Suppressor macrophage treated with lipopolysaccharide for 4 hours (primary cell): ENCODE measurements at regions not wholly inside any gene's neighbourhood (a gene's known extent, or its start where the extent isn't known, plus 50 kb on each side); places are given as distances from the start of the nearest gene placed in this dataset.

Experiments
- DNase-seq: peaks from one replicate; pipeline ENCODE4 v3.0.0-alpha.2; 2020

DNA sequence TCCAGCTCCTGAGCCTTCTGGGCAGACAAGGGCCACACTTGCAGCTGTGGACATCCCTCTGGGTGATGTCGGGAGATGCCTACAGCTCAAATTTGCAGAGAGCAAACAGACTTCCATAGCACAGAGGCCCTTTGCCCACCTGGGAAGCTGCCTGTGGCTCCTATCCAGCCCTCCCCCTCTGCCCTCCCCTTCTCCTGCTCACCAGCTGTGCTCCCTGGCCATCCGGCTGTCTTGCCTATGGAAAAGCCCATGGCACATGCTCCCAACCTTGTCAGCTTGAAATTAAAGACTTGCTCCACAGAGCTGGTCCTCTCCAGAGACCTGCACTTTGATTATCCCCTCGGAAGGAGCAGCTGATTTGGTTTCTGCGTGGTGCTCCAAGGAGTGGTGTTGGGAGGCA lies 118.9 kb upstream of the NECTIN1 start:
- DNase-seq: no peak

- no peak for DNase-seq
Observed at GRCh38 chr11:119846374-119846773, 117.4 kb upstream of the NECTIN1 start.

DNA sequence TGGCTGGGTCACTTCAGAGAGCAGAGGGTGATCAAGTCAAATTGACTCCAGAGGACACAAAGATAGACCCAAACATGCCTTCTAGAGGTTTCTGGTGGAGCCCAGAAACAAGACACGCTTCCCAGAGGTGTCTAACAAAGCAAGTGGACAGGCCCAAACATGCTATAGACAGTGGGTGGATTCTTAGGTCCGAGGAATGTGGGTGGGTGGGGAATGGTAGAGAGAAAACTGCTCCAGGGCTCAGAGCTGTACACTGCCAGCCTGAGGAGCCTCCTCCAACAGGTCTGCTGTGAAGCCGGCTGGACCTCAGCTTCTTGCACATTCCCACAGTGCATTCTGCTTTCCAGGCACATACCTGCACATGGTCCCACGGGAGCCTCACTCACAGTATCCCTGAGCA lies 116.8 kb upstream of the NECTIN1 start:
- DNase-seq: no peak

- no peak for DNase-seq
Observed at GRCh38 chr11:119845305-119845704, 116.3 kb upstream of the NECTIN1 start.

DNA sequence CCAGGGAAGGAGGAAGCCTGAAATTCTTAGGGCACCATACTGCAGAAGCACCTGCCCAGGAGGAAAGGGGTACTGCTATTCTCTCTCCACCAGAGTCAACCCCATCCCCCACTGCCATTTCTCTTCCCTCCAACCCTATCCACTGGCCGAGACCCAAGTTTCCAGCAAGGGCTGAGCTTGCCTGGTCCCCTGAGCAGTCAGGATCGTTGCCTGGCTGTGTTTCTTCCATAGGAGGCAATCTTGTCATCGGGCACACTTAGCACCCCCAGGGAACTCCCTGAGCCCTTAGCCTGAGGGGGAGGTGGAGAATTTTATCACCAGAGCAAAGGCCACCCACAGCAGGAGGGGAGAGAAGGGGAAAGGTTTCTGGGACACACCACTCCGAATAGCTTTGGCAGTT lies 115.8 kb upstream of the NECTIN1 start:
- no peak for DNase-seq

- no peak for DNase-seq
Observed at GRCh38 chr11:119843877-119844276, 114.9 kb upstream of the NECTIN1 start.

- DNase-seq: no peak
Observed at GRCh38 chr11:119842731-119843130, 113.7 kb upstream of the NECTIN1 start.

GRCh38 chr11:119839476-119840133 lies 110.6 kb upstream of the NECTIN1 start:
- no peak for DNase-seq

DNA sequence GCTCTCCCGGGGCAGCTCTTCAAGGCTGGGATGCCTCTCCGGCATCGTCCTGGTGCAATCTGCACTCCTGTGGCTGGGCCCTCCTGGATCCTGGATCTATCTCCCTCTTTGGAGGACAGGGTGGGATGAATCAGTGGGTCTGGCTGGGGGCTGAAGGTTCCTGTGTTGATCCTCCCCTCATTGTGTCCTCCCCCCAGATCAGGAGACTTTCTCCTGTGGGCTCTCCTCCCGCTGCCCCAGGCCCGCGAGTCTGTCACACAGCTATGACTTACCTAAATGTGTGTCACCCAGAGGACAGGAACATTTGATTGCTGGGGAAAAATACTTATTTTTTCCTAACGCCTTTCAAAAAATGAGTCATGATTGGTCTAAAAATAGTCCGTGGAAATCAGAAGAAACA lies 106.8 kb upstream of the NECTIN1 start:
- DNase-seq: no peak

DNA sequence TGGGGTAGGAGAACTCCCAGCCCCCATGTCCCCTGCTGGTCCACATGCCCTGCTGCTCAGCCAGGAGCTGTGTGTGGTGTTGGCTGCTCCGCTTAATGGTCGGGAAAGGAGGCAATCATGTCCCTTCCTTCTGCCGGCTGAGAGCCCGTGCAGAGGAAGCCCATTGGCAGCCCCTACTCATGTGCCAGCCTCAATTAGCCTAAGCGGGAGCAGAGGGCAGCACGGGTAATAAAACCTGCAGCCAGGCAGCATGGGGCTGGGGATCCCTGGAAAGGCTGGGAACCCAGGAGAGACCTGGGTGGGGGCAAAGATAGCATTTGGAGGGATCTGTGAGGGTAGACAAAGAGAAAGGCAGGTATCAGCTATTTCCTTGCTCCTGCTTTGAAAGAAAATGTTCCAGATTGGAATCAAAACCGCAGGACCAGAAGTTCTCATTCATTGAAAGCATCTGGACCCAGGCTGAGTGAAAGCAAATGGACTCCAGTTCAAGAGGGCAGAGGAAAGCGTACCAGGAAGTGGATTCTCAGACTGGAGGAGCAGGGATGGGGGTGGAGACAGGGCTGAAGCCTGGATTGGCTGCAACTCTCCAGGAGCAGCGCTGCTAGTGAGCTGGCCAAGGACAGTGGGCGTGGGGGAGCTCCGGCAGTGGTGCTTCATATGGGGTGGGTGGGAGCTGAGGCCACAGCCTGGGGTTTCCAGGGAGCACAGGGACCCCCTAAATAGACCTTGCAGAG lies 103.4 kb upstream of the NECTIN1 start:
- DNase-seq: no peak

DNA sequence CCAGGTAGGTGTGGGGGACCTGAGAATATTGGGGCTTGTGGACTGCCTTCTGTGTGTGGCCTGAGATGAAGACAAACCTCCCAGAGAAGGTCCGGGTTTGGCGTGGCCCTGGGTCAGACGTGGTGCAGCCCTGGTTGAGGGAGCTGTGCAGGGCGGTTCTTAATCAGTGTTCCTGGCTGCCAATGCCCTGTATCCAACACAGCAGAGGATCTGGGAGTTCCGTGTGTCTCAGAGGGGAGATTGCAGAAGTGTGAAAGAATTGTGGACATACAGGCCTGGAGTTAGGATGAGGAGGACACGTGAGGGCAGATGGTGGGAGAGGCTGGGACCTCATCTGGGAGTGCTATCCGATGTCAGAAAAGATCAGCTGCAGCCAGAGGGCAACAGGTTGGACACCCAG lies 102.0 kb upstream of the NECTIN1 start:
- DNase-seq: no peak

DNA sequence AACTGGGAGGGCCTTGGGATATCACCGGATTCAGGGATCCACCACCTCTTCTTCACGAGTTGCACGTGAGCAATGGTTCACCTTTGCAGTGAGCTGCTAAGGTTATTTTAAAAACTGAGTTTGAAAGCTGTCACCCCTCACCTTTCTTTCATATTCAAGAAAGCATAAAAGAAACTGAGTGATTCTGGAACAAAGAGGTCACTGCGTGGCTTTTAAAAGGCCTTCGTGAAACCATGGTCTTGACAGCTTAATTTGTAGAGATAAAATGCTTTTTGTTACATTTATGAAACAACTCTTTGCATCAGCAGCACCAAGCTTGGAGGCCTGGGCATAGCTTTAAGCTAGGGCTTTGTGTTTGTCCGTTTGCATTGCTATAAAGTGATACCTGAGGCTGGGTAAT lies 101.4 kb upstream of the NECTIN1 start:
- DNase-seq: no peak

- no peak for DNase-seq
Observed at GRCh38 chr11:119829402-119829801, 100.4 kb upstream of the NECTIN1 start.

DNA sequence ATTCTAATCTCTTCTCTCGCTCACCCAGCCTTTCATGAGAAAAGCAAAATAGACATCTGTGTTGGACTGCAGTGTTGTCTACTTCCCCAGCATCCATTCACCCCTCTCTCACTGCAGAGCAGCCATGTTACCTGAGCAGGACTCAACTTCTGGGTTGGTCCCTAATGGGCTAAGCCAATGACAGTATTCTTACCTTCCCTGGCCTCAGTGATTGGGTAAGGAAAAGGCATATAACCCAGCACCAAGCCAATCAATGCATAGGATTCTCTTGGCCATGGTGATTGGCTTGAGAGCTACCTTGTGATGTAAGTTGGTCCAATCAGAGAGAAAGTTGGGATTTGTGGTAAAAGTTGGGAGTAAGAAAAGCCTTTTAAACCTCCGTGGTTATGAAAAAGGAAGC lies 99.8 kb upstream of the NECTIN1 start:
- no peak for DNase-seq

DNA sequence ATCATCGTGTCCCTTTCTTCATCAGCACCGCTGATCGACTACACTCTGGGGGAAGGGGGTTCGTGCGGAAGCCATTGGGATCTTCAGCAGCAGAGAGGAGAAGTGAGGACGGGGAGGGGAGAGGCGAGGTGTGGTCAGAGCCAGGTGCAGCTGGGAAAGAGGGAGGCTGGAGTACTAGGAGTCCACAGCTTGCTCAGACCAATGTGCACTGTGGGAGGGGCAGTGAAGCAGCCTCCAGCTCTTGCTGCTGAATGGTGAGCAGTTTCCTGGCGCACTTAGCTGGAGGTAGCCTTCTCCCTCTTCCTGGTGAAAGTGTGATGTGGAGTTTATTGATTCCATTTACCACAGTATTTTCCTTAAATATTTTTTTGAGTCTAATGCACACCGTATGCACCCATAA lies 99.0 kb upstream of the NECTIN1 start:
- DNase-seq: no peak

DNA sequence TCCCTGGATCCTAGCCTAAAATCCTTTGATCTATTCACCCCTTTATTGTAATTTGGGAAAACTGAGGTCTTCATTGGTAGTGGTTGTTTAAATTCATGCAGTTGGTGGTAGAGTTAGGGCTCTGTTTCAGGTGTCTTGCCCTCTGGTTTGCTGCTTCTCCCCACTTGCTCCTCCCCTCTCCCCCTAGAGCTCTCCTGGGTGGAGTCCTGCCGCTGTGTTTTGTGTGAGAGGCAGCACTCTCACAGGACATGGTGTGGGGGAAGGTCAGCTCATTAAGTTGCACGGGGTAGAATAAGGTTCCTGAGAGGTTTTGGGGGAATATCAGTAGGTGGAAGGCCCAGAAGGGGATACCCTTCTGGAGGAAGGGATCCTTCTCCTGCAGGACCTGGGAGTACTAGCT lies 98.1 kb upstream of the NECTIN1 start:
- DNase-seq: no peak

GRCh38 chr11:119823077-119823476 lies 94.1 kb upstream of the NECTIN1 start:
- DNase-seq: no peak

DNA sequence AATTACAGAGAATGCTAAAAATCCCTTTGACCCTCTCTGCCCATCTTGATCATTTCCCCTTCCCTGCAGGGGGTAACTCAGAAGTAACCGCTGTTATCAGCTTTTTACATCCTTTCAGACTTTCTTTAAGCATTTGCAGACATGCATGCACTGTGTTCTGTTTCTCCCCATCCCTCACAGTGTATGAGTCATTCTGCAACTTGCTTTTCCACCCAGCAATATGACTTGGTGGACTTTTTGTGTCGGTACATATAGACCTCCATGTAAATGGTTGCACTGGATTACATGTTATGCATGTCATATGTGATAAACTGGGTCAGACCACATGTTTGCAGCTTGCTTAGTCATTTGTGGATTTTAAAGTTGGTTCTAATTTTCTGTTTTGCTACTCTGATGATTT lies 87.7 kb upstream of the NECTIN1 start:
- no peak for DNase-seq

GRCh38 chr11:119814766-119815165 lies 85.8 kb upstream of the NECTIN1 start:
- no peak for DNase-seq

DNA sequence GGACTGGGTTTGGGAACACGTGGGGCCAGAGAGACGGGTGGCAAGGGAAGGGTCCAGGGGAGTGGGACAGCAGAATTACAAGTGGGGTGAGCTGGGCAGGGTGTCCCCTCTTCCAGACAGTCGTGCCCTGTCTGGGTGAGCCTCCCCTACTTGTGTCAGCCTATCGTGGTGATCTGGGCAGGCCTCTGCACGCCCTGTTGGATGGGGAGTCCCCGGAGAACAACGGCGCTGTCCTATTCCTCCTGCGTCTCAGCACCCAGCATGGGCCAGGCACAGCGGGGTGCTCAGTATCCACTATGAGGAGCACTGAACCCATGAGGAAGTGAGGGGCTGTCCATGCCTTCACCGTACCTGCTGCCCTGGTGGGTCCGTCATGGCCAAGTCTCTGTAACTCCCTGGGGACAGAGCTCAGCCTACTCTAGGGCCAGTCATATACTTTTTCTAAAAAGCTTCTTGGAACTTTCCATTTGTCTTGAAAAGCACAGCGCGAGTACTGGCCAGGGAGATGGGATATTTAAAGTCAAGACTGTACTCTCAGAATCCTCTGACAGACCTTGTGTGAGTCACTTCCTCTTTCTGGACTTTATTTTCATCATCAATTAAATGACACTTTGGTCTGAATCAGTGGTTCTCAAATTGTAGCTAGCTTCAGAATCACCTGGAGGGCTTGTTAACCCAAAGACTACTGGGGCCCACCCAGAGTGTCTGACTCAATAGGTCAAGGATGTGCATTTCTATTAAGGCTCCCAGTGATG lies 81.7 kb upstream of the NECTIN1 start:
- DNase-seq: peak; percentile 31

DNA sequence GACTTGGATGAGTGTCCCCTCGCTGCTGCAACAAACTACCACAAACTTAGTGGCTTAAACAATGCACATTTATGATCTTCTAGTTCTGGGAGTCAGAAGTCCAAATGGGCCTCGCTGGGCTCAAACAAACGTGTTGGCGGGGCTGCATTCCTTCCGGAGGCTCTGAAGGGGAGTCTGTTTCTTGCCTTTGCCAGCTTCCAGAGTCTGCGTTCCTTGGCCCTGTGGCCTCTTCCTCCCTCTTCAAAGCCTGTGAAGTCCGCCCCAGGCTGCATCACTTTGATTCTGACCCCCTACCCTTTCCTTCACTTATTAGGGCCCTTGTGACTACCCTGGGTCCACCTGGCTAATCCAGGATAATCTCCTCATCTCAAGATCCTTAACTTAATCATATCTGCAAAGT lies 80.3 kb upstream of the NECTIN1 start:
- DNase-seq: no peak

GRCh38 chr11:119808407-119809185 lies 79.6 kb upstream of the NECTIN1 start:
- no peak for DNase-seq

GRCh38 chr11:119807841-119808240 lies 78.8 kb upstream of the NECTIN1 start:
- DNase-seq: no peak
